BE2C (cell line): ENCODE measurements at regions not wholly inside any gene's neighbourhood (a gene's known extent, or its start where the extent isn't known, plus 50 kb on each side); places are given as distances from the start of the nearest gene placed in this dataset.

Experiments used
- DNase-seq: peaks from one replicate; pipeline ENCODE4 v3.0.0-alpha.2; 2020
- H3K27me3 ChIP-seq: fragments of 250-450 bp; sonication (Bioruptor Pico); 2 replicates; pipeline ENCODE4 v1.5.1; 2020; ENCODE audit warnings: mild to moderate bottlenecking
- H3K36me3 ChIP-seq: fragments of 250-450 bp; sonication (Bioruptor Pico); 2 replicates; pipeline ENCODE4 v1.5.1; 2020; ENCODE audit warnings: mild to moderate bottlenecking
- H3K4me1 ChIP-seq: fragments of 250-450 bp; sonication (Bioruptor Pico); 2 replicates; pipeline ENCODE4 v1.5.1; 2020
- H3K4me3 ChIP-seq: 2 replicates; pipeline ENCODE4 v1.5.1; 2011; ENCODE audit warnings: low read depth, low read length
- H3K9me3 ChIP-seq: fragments of 250-450 bp; sonication (Bioruptor Pico); 2 replicates; pipeline ENCODE4 v1.5.1; 2020
- CTCF ChIP-seq: IDR thresholded peaks from 2 replicates; pipeline ENCODE4 v1.5.1; 2012; ENCODE audit warnings: mild to moderate bottlenecking, low read depth, low read length

GRCh38 chr6:14322841-14323240, 205.3 kb downstream of the CD83 start:
- no peaks in the 10 kb centered on the region for H3K36me3 ChIP-seq
- no peaks in the 10 kb centered on the region for H3K4me1 ChIP-seq
- no peaks in the 10 kb centered on the region for H3K27me3 ChIP-seq
- H3K9me3 ChIP-seq: no peaks in the 10 kb centered on the region
- no peak for DNase-seq
- no peak for TF ChIP-seq CTCF
- no peak overlapping the region for H3K4me3 ChIP-seq

GRCh38 chr6:14326774-14327173, 209.2 kb downstream of the CD83 start:
- Histone ChIP-seq H3K27me3 (no peaks in the 10 kb centered on the region), H3K36me3 (no peaks in the 10 kb centered on the region), H3K4me1 (no peaks in the 10 kb centered on the region), H3K4me3 (no peak overlapping the region), H3K9me3 (no peaks in the 10 kb centered on the region)
- no peak for TF ChIP-seq CTCF
- DNase-seq: no peak

GRCh38 chr6:14328163-14328562, 210.6 kb downstream of the CD83 start:
- Histone ChIP-seq H3K36me3 (no peaks in the 10 kb centered on the region), H3K4me1 (no peaks in the 10 kb centered on the region), H3K9me3 (no peaks in the 10 kb centered on the region), H3K27me3 (no peaks in the 10 kb centered on the region), H3K4me3 (no peak overlapping the region)
- TF ChIP-seq CTCF: no peak
- DNase-seq: no peak

- TF ChIP-seq CTCF: no peak
- no peak for DNase-seq
Measured at GRCh38 chr6:14333556-14334305, 216.2 kb downstream of the CD83 start.

GRCh38 chr6:14335071-14335470, 217.5 kb downstream of the CD83 start:
- H3K9me3 ChIP-seq: no peaks in the 10 kb centered on the region; the same call in 1 of the 2 replicates
- H3K27me3 ChIP-seq: no peaks in the 10 kb centered on the region
- H3K4me1 ChIP-seq: no peaks in the 10 kb centered on the region
- no peaks in the 10 kb centered on the region for H3K36me3 ChIP-seq
- DNase-seq: no peak
- no peak overlapping the region for H3K4me3 ChIP-seq
- TF ChIP-seq CTCF: no peak

More at GRCh38 chr6:14333556-14334305, 216.2 kb downstream of the CD83 start:
- no peak overlapping the region for H3K4me3 ChIP-seq
- no peaks in the 10 kb centered on the region for H3K36me3 ChIP-seq
- no peaks in the 10 kb centered on the region for H3K4me1 ChIP-seq
- no peaks in the 10 kb centered on the region for H3K27me3 ChIP-seq
- H3K9me3 ChIP-seq: no peaks in the 10 kb centered on the region; the same call in 1 of the 2 replicates

- no peak for DNase-seq
- H3K4me1 ChIP-seq: no peaks in the 10 kb centered on the region
- no peaks in the 10 kb centered on the region for H3K36me3 ChIP-seq
- TF ChIP-seq CTCF: no peak
- no peaks in the 10 kb centered on the region for H3K27me3 ChIP-seq
- no peaks in the 10 kb centered on the region; the same call in 1 of the 2 replicates for H3K9me3 ChIP-seq
- H3K4me3 ChIP-seq: no peak overlapping the region
Measured at GRCh38 chr6:14337152-14337551, 219.6 kb downstream of the CD83 start.
